SIG-M5 treated with dmso at 0.1 percent for 504 hours (cell line): ENCODE measurements at regions not wholly inside any gene's neighbourhood (a gene's known extent, or its start where the extent isn't known, plus 50 kb on each side); places are given as distances from the start of the nearest gene placed in this dataset.
"Not testable (repeated sequence)": the region's sequence is repeated elsewhere in the genome, so short reads cannot be mapped to it uniquely, and the experiment has no call there.

ENCODE experiments used
- DNase-seq: peaks from one replicate; lab custom pipeline; 2025; ENCODE audit not compliant: unreplicated experiment; lab: John Stamatoyannopoulos, UW

DNA sequence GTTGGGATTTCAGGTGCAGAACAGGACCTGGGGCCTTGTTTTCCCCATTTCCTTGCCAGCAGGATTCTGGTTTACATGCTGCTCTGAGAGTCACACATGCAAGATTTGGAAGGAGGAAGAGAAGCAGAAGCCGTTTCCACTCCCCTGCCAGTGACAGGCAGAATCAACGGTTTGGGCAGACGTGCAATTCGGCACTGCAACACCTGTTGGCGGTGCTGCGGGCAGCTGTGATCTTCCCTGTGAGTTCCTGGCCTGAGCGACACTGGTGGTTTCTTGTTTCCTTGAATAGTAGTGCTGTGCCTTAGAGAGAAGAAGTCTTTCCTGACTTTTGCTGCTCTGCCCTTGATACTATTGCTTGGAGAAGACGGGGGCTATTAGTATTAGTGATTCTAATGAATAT, 1126.2 kb downstream of the TYW1 start:
- DNase-seq, result no peak

DNA sequence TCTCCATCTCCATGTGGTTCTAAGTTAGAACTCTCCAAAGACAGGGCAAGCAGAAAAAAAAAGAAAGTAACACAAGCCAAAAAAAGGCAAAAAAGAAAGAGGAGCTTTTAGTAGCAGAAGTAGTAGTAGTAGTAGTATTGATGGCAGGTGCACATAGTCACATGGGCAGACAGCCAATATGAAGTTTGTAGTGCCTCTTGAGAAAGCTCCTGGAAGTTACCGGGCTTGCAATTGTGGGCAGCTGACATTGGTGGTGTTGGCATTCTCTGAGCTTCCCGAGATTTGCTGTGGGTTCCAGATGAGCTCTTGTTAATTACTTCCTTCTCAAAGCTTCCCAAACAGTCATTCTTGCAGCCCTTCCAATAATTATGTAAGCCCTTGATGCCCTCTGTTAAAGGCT, 1128.5 kb downstream of the TYW1 start:
- no peak for DNase-seq

DNA sequence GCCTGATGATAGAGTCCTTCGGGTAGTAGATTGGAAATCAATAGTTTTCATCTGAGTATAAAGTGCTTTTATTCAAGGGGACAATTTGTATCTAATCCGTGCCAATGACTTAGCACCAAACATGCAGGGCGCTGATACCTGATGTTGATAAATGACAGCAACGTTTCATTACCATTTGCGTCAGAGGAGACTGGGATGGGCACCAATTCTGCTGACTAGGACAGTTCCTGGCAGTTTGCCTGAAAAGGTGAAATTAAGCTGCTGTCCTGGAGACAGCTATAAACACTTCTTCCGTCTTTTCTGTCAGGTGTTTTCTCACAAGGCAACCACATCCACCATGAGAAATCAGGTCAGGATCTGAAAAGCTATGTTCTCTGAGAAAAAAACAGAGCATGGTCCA, 1136.4 kb downstream of the TYW1 start:
- no peak for DNase-seq

DNA sequence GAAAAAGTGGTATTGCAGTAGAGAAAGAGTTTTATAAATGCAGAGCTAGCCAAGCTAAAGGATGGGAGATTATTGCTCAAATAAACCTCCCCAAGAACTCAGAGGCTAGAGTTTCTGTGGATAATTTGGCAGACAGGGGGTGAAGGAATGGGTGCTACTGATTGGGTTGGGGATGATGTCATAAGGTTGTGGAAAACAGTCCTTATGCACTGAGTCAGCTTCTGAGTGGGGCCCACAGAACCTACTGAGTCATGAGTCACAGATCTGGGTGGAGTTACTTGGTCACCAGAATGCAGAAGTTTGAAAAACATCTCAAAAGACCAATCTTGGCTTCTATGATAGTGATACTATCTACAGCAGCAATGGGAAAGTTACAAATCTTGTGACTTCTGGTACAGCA, 1146.7 kb downstream of the TYW1 start:
- DNase-seq, result no peak

DNA sequence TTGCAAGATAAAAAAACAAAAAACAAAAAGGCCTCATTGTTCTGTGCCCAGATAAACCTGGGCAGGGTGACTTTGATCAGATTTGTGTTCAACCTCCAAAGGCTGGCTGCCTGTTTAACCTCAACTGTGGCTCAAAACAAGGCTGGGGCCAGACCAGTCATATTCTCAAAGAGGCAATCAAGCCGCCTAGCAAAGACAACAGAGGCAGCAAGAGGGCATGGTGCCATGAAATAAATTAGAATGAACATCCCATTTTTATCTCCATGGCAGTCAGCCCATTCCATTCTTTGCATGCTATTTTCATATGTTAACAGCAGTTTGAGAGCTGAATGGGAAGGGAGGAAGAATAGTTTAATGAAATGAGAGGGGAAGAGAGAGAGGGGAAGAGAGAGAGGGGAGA, 1150.3 kb downstream of the TYW1 start:
- no peak for DNase-seq

DNA sequence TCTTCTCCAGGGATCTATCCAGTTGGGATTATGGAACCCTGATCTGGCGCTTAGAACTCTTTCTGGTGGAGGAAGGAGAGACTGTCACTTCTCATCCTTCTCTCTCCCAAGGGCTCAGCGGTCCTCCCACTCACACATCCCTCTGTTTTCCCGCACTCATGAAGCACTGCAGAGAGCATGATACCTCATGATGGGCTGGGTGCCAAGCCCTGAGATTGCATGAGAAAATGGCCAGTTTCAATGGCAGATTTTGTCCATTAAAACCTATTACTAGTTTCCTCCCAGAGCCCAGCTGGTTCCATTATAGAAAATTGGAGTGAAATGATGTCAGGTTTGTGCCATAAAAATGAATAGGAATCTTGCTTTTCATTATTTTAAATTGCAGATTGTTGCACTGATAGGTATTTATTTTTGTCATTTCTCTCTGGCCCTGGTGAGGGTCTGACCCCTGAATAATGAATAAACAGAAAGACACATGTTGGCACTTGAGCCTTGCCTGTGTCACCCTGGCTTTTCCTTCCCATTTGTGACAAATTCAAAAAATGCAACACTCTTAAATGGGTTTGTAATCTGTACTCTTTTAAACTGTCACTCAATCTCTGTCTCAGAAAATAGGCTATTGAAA, 1151.1 kb downstream of the TYW1 start:
- DNase-seq, result no peak

DNA sequence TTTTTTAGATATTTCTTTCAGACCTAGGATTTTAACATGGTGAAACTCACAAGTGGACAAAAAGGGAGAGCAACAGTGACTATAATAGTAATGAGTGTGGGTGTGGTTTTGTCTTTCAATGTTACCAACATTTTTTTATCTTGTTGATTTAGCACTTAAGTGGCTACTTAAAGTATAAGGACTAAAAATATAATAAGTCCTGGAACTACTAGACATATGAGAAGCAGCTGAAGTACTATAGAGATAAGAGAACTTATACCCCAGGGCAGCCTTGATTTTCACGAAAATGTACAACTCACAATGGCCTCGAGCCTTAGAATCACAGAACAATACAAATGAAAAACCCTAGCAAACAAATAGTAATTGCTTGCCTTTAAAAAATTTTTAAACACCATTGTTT, 1151.8 kb downstream of the TYW1 start:
- DNase-seq, result no peak

DNA sequence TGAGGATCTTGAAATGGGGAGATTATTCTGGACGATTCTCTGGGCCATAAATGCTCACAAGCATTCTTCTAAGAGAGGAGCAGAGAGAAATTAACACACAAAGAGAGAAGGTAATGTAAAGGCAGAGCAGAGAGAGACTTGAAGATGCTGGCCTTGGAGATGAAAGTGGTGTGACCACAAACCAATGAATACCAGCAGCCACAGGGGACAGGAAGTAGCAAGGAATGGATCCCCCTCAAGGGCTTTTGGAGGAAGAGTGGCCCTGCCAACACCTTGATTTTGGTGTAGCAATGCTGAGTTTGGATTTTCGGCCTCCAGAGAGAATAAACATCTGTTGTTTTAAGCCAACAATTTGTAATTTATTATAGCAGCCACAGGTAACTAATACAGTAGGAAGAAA, 1155.6 kb downstream of the TYW1 start:
- no peak for DNase-seq

DNA sequence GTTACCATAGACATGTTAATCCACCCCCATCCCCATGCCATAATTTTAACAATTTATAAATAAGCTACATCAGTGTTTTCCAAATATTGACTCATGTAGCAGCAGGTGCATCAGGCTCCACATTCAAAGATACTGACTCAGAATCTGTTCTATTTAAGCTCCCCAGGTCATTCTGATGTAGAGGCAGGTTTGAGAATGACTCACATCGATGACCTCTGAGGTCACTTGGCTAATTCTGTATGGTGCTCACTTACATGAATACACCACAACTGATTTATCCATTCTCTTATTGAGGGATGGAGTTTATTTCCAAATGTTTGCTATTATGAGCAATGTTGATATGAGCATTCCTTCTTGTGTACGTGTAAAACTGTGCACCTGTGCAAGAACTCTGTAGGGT, 1159.0 kb downstream of the TYW1 start:
- DNase-seq, result no peak

DNA sequence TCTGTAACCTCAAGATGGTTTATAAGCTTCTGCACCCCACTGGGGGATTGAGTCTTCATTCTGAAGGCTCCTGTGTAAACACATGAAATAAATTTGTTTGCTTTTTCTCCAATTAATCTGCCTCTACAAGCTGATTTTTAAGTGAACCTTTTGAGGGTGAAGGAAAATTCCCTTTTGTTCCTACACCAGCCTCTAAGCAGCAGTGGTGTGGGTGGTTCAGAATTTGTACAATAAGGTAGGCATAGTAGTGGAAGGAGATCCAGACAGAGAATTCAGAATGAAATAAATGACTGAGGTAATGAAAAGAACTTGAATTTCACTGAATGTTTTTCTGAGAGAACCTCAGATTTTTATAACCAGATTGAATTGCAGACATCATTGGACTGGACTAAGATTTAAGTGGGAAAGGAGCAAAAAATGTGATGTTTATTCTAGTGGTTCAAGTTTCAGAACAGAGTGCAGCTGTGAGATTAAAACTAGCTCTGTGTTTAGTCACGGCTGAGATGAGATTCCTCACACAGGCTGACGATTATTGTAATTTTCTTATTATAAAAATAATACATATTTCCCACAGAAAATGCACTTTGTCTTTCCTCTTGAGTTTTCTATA, 1162.2 kb downstream of the TYW1 start:
- DNase-seq, result no peak

DNA sequence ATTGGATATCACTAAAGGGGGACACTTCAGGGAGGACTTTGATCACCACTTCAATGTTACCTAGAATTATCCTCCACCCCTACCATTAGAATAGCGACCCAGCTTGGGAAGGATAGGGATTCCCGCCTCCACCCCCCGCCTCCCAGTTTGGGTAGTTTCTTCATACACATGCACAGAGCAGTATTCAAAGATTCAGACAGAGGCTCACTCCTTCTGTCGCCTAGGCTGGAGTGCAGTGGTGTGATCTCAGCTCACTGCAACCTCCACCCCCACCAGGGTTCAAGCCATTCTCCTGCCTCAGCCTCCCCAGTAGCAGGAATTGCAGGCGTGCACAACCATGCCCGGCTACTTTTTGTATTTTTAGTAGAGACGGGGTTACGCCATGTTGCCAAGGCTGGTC, 1166.1 kb downstream of the TYW1 start:
- no peak for DNase-seq

DNA sequence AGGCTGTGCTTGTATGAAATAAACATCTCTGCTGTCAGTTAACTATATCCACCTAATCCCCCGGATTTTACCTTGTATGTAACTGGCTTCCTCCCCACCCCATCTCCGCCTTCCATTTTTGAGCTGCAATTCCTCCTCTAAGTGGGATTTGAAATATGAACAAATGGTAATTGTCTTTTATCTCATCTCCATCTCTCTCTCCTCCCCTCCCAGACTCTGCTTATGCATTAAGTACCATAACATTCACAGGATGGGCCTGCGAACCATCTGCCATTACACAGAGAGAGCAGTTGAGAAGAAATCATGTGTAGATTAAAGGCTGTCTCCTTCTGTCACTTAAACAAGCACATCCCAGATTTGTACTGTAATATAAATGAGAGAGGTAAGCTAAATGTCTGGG, 1169.9 kb downstream of the TYW1 start:
- DNase-seq, result no peak

DNA sequence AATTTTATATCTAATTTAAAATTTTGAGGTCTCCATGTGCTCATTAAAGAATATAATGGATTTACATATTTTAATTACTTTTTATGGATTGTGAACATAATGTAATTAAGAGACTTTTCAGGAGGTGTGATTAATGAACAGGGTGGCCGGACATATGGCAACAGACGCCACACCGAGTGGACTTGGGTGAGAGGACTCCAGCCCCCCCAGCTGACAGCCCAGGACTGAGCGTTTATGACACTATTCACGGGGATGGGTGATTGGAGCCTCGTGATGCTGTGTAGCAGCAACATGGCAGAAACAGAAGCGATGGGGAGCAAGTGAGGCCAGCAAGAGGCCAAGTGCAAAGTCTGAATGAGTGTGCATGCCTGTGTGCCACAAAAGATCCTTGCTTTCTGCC, 1176.9 kb downstream of the TYW1 start:
- no peak for DNase-seq

DNA sequence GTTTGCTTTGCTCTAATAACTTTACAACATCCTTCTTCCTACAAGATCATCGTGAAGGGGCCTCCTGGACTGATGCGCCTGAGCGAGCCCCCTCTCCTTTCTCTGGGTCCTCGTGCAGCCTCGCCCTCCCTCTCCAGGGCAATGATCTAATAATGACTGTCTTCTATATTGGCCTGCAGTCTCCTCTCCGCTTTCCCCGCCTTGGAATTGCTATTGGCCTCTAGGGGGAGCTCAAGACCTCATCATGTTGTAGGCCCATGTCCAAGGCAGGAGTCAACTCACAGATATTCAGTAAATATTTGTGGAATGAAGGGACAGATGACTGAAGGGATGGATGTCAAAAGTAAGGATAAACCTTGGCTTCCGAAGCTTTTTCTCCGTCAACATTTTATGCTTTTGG, 1180.3 kb downstream of the TYW1 start:
- DNase-seq, result peak; percentile 45

DNA sequence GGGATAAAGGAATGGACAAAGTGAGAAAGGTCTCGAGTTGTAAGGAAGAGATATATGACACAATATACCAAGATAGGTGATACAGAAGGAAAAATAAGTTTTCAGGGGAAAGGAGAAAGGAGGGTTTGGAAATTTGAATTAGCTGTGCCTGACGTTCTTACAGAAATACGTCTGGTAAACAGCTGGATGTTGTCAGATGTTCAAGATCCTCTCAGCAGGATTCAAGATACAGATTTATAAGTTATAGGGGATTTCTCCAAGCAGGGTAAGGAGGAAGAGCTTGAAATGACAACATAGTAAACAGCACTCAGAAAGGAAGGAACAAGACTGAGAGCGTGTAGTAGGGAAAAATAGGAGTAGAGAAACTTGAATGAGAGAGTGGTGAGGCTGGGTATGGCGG, 1184.1 kb downstream of the TYW1 start:
- no peak for DNase-seq

DNA sequence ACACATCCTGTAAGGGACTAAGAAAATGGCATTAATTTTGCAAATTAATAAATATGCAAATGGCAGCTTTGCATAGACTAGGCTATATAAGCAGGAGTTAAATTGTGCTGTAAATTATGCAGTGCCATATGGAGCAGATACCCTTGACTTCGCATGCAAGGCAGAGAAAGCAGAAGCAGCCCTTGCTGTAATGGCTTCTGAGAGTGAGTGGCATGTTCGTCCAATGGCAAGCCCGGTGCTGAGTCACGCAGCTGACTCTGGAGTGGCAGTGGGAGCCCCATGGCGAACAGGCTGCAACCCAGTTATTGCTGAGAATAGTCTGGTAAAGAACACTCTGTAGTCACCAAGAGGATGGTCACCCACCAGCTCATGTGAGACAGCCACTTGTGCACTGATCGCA, 1186.5 kb downstream of the TYW1 start:
- DNase-seq, result no peak

DNA sequence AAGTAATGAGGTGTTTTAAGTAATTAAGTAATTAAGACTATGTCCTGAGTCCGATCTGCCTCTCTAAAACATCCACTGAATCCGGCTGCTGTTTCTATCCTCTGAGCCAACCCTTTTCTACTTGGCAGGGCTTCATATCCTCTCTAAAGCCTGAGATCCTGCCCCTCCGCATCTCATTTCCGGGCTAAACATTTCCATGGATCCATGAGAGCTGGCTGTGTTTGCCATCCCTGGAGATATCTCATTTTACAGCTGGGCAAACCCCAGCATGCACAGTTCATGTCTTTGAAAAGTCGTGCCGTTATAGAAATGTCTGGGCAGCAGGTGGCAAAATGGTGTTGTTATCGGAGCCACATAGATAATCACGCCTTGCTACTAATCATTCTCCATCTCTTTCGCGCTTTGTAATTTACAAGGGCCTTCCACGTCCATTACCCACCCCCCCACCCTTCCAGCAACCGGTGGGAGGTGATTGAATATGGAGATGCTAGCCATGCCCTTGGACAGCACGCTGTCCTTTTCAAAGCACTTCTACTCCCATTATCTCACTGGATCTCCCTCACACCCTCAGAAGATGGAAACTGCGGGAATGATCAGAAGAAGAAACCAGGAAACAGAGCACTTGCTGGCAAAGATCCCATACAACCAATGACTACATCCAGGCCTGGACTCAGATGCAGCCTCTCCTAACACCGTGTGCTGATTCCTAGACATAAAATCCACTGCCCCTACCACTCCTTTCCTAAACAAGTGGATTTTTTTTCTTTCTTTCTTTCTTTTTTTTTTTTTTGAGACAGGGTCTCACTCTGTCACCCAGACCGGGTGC, 1189.2 kb downstream of the TYW1 start:
- DNase-seq, result no peak

DNA sequence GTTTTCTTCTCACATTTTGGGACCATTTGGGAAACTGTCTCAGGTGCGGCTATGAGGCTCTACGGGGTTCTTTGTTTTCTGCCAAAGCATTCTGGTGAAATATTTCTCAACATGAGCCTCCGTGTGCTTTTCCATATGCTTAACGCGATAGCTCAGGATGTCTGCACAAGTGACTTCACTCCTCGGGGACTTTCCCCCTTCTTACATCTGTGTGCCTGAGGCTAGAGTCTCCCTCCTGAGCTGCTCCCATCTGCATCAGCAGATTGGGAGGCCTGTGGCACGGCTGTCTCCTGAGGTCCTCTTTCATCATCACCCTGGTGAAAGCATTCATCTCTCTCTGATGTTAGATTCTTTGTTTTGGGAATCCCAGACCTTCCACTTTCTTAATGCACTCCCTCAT, 1190.9 kb downstream of the TYW1 start:
- no peak for DNase-seq

DNA sequence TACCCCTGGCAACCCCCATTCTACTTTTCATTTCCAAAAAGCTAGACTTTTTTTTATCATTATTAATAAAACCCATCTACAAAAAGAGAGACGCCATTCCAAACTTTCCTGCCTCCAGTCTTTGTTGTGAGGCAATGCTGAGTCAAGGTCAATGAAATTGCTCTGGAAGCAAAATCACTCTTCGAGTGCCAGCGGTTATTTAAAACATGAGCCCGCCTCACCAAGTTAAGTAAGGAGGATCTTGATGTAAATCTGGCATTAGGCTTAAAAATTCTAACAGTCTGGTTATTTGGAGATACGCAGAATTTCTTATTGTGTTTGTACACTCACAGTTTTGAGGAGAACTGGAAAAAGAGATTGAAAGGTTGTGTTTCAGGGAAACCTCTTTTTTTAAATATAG, 1196.3 kb downstream of the TYW1 start:
- DNase-seq, result no peak

DNA sequence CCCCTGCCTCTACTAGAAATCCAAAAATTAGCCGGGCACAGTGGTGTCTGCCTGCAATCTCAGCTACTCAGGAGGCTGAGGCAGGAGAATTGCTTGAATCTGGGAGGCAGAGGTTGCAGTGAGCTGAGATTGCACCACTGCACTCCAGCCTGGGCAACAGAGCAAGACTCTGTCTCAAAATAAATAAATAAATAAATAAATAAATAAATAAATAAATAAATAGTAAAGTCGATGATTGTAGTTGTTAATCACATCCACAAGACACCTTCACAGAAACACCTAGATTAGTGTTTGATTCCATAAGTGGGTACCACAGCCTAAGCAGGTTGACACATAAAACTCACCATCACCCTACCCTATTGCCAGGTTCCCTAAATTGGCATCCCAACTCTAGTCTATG, 1199.0 kb downstream of the TYW1 start:
- not testable (repeated sequence) for DNase-seq

DNA sequence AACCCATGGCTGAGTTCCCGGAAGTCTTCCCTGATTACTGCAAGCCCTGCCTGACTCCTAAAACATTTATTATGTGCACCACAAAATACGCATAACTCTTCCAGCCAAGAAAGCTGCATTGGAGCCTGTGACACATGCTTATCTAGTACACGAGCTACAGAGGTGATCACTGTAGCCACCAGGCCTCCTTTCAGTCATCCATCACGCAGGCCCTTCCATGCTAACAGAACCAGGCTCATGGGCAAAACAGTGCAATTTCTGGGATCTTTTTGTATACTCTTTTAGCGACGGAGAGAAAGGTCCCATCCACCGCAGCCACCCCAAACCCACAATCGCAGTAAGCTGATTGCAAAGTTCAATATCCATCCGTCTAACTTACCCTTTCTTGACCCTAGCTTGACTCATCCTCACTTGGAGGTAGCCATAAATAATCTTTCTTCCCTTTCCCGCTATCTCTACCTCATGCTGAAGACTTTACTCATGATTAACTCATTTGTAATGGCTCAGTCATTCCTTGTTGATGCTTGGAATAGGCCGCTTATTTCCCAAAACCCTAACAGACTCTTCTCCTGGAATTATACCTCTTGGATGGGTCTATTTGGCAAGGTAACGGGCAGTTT, 1203.5 kb downstream of the TYW1 start:
- DNase-seq, result no peak

DNA sequence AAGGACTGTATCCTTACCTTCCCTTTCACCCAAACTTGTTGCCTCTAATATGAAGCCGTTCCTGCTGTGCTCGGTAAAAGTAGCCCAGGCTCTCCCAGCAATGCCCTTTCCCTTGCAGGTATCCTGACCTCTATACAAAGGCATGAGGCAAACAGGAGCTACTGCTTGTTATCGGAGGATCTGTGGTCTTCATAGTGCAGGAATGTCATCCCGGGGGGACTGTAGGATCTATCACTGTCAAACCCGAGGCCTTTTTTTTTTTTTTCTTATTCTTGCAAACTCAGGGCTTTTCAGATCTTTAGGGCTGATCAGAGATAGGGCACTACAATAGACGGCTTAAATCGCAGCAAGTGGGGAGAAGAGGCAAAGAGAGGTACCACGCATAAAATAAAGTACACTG, 1206.6 kb downstream of the TYW1 start:
- no peak for DNase-seq
